ENCODE measurements at regions not wholly inside any gene's neighbourhood (a gene's known extent, or its start where the extent isn't known, plus 50 kb on each side); places are given as distances from the start of the nearest gene placed in this dataset.

DNA sequence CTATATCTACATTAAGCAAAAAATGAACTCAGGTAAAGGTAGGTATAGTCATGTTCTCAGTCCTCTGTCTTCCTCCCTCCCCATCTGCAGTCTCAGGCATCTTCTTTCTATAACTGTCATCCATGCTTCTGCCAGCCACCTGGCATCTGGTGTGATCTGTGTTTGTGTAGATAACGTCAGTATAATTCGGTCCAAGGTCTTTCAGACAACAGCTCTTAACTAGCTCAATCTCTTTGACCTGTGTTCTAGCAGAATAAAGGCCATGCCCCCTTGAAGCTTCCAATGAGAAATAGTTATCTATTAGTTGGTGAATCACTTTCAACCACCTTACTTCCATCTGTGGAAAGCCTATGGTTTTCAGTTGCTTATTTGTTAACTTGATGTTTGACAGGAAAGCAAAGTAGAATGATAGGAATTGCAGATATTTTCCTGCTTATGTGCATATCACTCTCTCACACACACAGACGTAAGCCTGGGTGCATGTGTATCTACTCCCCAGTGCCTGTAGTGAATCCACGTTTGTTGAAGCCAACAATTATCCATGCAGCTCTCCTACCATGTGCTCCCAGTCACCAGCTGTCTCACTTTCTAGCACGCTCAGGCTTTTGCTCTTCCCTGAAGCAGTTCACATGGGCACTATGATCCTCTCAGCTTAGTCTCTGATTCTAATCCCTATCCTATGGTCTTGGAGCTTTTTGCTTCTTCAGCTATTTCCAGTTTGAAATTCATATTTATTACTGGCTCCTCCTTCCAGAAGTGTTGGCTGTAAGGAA is 433.7 kb upstream of the MANEA start:
- no peak for DNase-seq

DNA sequence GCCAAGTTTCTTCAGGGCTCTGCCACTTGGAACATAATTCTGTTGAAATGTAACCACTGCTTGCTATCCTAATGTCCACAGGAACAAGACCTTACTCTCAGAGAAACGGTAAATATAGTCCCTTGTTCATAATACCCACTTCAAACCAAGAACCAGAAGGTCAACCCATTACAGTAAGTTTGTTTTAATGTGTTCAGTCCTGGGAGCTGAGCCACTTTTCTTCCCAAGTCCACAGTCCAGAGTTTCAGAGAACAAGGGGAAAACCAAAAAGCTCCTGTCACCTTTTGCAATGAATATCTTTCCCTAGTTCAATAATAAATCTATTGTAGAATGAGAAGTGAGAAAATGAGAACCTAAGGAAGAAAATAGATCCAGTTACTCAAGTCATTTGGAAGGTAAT is 431.9 kb upstream of the MANEA start:
- DNase-seq = no peak

DNA sequence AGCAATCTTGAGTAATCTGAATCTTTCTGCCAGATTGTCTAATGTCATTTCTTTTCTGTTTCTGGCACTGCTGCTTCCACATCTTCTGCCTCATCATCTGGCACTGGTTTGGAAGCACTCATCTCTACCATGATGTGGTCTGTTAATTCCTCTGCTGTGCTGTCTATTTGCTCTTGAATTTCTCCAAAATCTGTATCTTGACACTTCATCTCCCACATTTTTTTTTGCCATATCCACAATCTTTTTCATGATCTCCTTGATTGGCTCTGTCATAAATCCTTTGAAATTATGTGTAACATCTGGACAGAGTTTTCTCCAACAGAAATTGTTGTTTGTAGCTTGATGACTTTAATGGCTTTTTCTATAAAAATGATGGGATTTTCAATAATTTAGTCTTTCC is 417.8 kb upstream of the MANEA start:
- DNase-seq = no peak

DNA sequence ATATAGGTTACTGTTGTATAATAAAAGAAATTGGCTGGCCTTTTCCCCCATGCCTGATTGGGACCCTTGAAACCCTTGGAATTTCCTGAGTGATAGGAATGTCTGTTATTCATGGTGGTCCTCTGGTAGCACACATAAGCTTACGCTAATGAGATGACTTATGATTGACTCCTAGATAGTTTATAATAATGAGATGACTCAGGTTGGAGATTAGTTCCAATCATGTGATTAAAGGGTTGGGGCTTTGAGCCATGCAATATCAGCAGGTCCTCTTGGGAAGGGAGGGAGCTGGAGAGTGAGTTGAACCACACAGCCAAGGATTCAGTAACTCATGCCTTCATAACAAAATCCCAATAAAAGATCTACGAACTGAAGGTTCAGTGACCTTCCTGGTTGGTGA is 407.6 kb upstream of the MANEA start:
- no peak for DNase-seq

DNA sequence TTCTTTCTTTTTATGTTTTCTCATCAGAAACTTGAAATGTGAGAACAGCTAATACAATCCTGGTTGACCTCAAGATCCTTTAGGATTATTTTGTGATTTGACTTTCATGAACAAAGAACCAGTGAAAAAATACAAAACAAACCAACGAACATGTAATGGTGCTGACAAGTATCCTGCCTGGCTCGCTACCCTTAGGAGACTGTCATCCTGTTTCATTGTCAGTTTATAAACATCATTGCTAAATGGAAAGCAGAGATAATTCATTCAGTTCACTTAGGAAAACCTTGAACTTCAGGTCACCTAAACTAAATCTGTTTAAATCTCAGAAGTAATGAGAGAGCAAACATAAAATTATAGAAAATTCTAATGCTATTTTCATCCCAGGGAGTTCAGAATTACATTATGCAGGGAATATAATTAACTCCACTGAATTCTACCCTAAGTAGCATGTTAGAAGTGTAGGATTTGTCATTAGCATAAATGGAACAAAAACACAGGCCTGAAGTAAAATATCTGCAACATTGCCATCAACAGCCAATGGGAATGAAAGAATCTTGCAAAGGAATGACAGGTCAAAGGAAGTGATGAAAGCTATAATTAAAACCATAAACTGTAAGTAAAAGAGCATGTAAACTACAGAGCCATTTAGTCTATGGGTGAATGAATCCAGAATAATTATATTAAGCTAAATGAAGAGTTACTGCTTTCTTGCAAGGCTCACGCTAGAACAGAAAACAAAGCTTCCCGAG is 401.2 kb upstream of the MANEA start:
- no peak for DNase-seq

DNA sequence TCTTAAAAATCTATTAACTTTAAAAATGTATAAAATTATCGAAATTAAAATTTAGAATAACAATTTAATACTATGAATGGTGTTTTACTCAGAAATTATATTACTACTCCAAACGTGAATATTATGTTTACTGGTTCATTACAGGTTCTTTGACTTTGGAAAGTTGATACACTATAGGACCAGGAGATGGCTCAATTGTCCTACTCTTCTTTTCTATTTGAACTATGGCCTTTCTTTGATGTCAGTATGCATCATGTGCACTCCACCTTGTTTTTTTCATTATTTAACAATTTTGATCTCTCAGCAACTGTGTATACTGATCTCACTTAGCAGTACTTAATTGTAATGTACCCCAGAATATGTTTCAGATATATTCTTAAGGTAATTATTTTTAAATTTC is 391.5 kb upstream of the MANEA start:
- DNase-seq = no peak

DNA sequence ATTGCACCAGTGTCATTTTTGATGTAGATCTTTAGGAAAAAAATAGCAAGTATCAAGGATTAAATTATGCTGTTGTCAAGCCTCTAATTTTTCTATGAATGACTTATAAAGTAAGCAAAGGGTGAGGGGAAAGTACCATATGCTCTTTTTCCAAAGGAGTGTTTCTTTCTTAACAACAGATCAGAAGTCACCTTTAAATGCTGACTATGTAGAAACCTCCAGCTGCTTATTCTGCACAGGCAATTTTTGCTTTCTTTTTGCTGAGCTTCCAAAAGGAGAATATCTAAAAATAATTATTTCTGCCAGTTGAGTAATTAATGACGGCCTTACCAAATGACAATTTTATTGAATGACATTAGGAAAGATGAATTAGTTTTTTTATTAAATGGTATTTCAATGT is 390.6 kb upstream of the MANEA start:
- DNase-seq = no peak

DNA sequence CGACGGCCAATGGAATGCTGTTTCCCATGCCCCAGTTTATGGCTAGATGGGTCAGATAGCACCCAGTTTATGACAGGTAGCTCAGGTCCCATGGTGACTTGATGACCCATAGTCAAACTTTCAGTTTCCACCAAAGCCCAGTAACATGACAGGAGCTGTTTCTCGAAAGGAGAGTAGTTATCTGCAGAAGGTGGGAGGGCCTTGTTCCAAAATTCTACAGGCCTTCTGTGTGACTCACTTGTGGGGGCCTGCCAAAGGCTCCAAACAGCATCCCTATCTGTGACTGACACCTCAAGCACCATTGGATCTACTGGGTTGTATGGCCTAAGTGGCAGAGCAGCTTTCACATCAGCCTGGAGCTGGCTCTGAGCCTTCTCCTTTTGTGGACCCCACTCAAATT is 379.7 kb upstream of the MANEA start:
- DNase-seq = no peak

DNA sequence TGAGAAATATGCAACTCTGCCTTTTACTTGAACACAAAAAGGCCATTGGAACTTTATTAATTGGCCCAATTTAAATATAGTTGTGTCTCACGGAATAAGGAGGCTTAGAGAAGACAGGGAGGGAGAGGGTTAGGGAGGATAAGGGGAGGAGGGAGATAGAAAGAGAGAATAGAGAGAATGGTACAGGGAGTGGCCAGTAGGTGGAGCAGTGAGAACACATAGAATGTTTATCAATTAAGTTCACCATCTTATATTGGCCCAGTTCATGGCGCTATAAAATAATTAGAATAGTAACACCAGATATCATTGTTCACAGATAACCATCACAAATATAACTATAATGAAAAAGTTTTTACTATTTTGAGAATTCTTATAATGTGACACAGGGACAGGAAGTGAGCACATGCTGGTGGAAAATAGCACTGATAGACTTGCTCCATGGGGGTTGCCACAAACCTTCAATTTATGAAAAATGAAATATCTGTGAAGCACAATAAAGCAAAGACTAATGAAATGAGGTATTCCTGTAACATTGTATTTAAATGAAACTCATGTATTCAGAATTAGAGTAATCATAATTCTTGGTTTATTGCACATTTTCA is 374.1 kb upstream of the MANEA start:
- DNase-seq = no peak

- DNase-seq = no peak
Observed at GRCh38 chr6:95204178-95204577, 373.2 kb upstream of the MANEA start.

DNA sequence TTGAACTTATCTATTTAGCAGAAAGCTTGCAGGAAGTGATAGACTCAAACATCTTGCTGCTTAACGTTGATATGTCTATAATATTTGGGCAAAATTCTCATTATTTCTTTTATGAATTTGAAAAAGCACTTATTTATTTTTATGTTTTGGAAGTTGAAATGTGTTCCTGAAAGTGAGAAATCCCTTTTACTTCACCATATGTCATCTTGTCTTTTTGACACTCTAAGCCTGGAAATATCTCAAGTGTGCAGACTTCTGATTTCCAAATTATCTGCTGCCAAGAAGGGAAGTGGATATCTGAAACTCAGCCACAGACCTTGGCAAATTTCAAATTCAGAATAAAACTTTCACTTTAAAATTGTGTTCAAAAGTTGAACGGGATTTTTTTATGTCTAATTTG is 368.7 kb upstream of the MANEA start:
- DNase-seq = no peak

GRCh38 chr6:95209074-95209473 is 368.3 kb upstream of the MANEA start:
- DNase-seq = no peak

DNA sequence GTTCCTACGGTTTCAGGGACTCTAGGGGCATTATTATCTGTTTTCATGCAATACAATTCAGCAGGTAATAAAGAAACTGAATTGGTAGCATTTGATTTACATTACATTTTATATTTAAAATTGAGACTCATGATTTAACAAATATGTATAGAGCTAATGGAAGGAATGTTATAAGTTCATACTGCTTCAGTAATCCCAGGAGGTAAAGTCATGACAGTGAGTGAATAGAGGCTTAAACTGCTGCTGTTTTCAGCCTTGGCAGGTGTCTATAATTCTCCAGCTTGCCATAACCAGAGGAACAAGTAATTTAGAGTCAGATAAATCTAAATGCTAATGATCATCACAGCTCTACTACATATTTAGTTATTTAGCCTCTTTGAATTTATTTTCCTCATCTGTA is 360.8 kb upstream of the MANEA start:
- no peak for DNase-seq

DNA sequence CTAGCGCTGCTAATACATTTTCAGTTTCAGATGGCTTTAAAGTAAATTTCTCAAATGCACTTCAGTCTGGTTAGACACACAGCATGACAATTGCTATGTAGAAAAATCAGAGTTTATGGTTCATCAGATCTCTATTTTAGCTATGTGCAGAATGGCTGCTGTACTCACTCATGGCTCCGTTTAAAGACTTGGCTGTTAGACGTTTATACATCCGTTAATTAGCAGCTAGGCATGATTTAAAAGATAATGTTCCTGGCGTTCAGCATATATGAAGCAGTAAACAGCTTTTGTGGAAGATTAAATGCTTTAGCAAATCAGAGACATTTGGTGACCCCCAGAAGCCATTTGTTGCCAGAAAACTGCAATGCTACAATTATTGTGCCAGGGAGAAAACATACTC is 350.0 kb upstream of the MANEA start:
- no peak for DNase-seq

GRCh38 chr6:95228636-95229035 is 348.7 kb upstream of the MANEA start:
- DNase-seq = no peak

GRCh38 chr6:95230071-95230740 is 347.1 kb upstream of the MANEA start:
- no peak for DNase-seq

GRCh38 chr6:95231416-95231815 is 345.9 kb upstream of the MANEA start:
- DNase-seq = no peak

DNA sequence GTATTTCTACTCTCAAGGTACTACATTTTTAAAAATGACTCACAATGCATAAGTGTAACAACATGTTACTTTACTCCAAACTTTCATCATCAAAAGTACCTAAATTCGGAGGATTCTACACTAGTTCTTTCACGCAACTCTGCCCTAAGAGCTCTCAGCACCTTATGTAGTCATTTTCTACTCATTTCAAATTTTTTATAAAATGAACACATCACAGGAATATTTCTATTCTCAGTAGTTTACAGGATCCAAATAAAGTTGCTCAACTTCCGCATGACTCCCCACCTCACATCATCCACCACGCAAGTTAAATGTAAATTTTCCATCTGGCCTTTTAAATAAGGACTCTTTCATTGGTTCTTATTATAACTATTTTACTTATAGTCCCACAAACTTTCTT is 344.9 kb upstream of the MANEA start:
- DNase-seq = no peak

DNA sequence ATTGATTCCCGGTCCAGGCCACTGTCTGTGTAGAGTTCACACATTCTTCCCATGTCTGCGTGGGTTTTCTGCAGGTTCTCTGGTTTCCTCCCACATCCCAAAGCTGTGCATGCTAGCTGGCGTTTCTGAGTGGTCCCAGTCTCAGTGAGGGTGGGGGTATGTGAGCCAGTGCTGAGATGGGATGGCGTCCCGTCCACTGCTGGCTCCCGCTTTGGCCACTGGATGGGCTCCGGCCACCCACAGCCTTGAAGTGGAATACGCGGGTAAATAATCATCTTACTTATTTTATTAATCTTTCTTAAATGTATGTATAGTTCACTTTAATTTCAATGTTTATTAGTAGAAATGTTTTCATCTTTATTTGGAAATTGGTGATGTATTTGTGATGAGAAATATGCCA is 343.5 kb upstream of the MANEA start:
- DNase-seq = no peak

GRCh38 chr6:95240514-95240913 is 336.8 kb upstream of the MANEA start:
- no peak for DNase-seq

DNA sequence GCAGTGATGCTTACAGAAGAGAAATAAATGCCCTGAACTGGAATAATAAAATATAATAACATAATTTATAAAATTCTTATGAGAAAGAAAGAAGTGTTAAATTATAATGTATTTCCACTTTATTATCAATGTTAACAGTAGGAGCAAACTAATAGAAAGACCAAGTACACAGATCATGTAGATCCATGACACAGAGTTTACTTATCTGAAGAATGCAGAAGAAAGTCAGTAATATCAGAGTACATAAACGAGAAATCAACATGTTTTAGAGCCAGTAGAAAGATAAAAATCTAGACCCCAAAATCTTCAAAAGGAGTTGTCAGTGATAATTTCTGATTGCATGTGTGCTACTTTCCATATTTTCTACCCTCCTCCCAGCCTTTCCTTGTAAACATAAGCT is 334.8 kb upstream of the MANEA start:
- DNase-seq = no peak

- DNase-seq = no peak
Observed at GRCh38 chr6:95243053-95243452, 334.3 kb upstream of the MANEA start.

DNA sequence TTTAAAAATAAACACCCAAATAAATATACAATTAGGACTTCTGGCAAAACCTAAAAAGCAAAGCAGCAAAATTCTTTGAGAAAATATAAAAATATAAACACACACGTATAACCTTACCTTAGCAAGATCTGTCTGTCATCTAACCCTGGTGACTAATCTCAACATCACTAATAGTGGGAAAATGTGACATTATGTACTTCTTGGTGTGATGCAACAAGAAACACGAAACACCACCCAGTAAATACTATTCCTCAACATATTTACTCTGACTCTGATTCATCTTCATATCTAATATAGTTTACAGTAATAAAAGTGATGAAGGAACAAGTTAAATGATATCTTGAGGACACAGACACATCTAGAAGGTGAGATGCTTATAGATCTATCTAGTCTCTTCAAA is 332.6 kb upstream of the MANEA start:
- DNase-seq = no peak

- DNase-seq = no peak
Observed at GRCh38 chr6:95248499-95248898, 328.8 kb upstream of the MANEA start.

Measured in activated effector memory CD4-positive, alpha-beta T cell treated with anti-CD3 and anti-CD28 coated beads, Interleukin-2, amount 50 U/mL, for 16 hours (primary cell).